AG04449 (cell line): ENCODE measurements at regions not wholly inside any gene's neighbourhood (a gene's known extent, or its start where the extent isn't known, plus 50 kb on each side); places are given as distances from the start of the nearest gene placed in this dataset.
"Not testable (repeated sequence)": the region's sequence is repeated elsewhere in the genome, so short reads cannot be mapped to it uniquely, and the experiment has no call there.

ENCODE experiments used
- CTCF ChIA-PET: fragments of 350-600 bp; formaldehyde crosslinking; extraction: SDS; loops from one replicate; lab custom pipeline; 2021; ENCODE audit warnings: antibody characterized with exemption; lab: Yijun Ruan, JAX
- POLR2A ChIA-PET: fragments of 400-600, 350-600 bp; formaldehyde crosslinking; extraction: SDS; loops from one replicate; lab custom pipeline; 2020; ENCODE audit warnings: antibody characterized with exemption, inconsistent platforms; lab: Yijun Ruan, JAX
- DNase-seq: peaks from one replicate; pipeline ENCODE4 v3.0.0-alpha.2; 2010; ENCODE audit warnings: low read depth, low spot score
- H3K4me3 ChIP-seq: 2 replicates; pipeline ENCODE4 v1.5.1; 2011; ENCODE audit warnings: low read depth, mild to moderate bottlenecking, control low read depth, low read length

- DNase-seq, POLR2A ChIA-PET, CTCF ChIA-PET: not testable (repeated sequence)
Measured at GRCh38 chr1:143424491-143425032, 547.2 kb downstream of the FAM72C start.

DNA sequence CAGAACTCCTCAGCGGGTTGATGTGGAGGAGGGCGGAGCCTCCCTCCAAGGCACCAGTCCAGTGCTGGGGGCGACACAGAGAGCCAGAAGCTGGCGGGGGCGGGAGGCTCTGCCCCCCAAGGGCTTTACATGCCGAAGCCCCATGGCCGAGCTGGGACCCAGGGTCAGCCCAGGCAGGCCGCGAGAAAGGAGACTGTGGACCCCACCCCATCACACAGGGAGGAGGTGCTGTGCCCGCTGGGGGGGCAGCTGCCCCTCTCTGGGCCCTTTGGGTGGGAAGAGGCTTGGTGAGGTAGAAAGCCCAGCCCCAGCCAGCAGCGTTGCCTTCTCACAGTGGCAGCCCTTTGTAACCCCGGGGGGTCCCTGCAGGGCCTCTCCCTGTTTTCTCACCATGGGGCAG lies 548.0 kb downstream of the FAM72C start:
- H3K4me3 ChIP-seq, CTCF ChIA-PET, POLR2A ChIA-PET, DNase-seq: not testable (repeated sequence)

More at GRCh38 chr1:143424491-143425032, 547.2 kb downstream of the FAM72C start:
- H3K4me3 ChIP-seq, result peak overlapping the region; percentile 40

- POLR2A ChIA-PET, H3K4me3 ChIP-seq, DNase-seq, CTCF ChIA-PET: not testable (repeated sequence)
Measured at GRCh38 chr1:143421290-143421689, 550.5 kb downstream of the FAM72C start.
